SK-N-MC (cell line): ENCODE measurements at regions not wholly inside any gene's neighbourhood (a gene's known extent, or its start where the extent isn't known, plus 50 kb on each side); places are given as distances from the start of the nearest gene placed in this dataset.

Experiments
- EZH2 ChIP-seq: fragments of 200-600 bp; sonication (generic); IDR thresholded peaks from one replicate; pipeline ENCODE4 v1.6.1; 2017; ENCODE audit warnings: antibody characterized with exemption
- FOXP2 ChIP-seq: optimal IDR thresholded peaks from 2 replicates; pipeline ENCODE3; 2011; ENCODE audit warnings: mild to moderate bottlenecking, moderate library complexity; ENCODE audit not compliant: insufficient read depth; ENCODE audit errors: extremely low read length, control extremely low read depth
- POLR2AphosphoS5 ChIP-seq: IDR thresholded peaks from 2 replicates; pipeline ENCODE4 v1.6.1; 2012; ENCODE audit warnings: mild to moderate bottlenecking, low read depth, low read length, borderline replicate concordance

GRCh38 chr3:5651351-5651750 lies 463.8 kb downstream of the EDEM1 start:
- TF ChIP-seq EZH2 (no peak), POLR2AphosphoS5 (no peak), FOXP2 (no peak)
